H1 (cell line): ENCODE measurements at regions not wholly inside any gene's neighbourhood (a gene's known extent, or its start where the extent isn't known, plus 50 kb on each side); places are given as distances from the start of the nearest gene placed in this dataset.

Experiments
- ATF3 ChIP-seq: IDR thresholded peaks from 2 replicates; pipeline ENCODE4 v1.6.1; 2011; ENCODE audit warnings: low read depth, mild to moderate bottlenecking, low read length; ENCODE audit not compliant: insufficient read depth
- CREB1 ChIP-seq: IDR thresholded peaks from 2 replicates; pipeline ENCODE4 v1.6.1; 2012; ENCODE audit warnings: inconsistent platforms
- CTCF ChIP-seq, 3 experiments: IDR thresholded peaks; 1 replicate in 2 of 3; 2 replicates in 1 of 3; pipeline versions ENCODE4 v1.5.1 to v1.6.1; 2011; ENCODE audit warnings: low read length in 3 of 3, mild to moderate bottlenecking in 3 of 3, inconsistent platforms in 2 of 3, low read depth in 1 of 3, moderate library complexity in 1 of 3; ENCODE audit not compliant: insufficient read depth in 1 of 3; ENCODE audit errors: control extremely low read depth in 1 of 3
- EP300 ChIP-seq, 2 experiments: IDR thresholded peaks; 1 replicate in 1 of 2; 2 replicates in 1 of 2; pipeline ENCODE4 v1.6.1; 2011 to 2012; ENCODE audit warnings: low read depth in 2 of 2, low read length in 2 of 2, mild to moderate bottlenecking in 2 of 2, borderline replicate concordance in 1 of 2, inconsistent platforms in 1 of 2, moderate library complexity in 1 of 2
- KDM1A ChIP-seq: fragments of 200-600, 300-600 bp; sonication (generic); IDR thresholded peaks from 2 replicates; pipeline ENCODE4 v1.7.1; 2016; ENCODE audit warnings: mild to moderate bottlenecking, low read length, borderline replicate concordance
- POLR2A ChIP-seq, 2 experiments: IDR thresholded peaks; 1 replicate in 1 of 2; 2 replicates in 1 of 2; pipeline ENCODE4 v1.6.1; 2011; ENCODE audit warnings: low read depth in 2 of 2, low read length in 2 of 2, mild to moderate bottlenecking in 2 of 2; ENCODE audit errors: control extremely low read depth in 1 of 2
- POLR2AphosphoS5 ChIP-seq: IDR thresholded peaks from 2 replicates; pipeline ENCODE4 v1.6.1; 2011; ENCODE audit warnings: low read depth, low read length
- RAD21 ChIP-seq, 2 experiments: IDR thresholded peaks in 1 of 2; conservative IDR thresholded peaks in 1 of 2; 2 replicates each; pipeline ENCODE4 v1.6.1; 2011; ENCODE audit warnings: low read depth in 2 of 2, low read length in 2 of 2, improper control_type of control experiment in 1 of 2, inconsistent platforms in 1 of 2, mild to moderate bottlenecking in 1 of 2, moderate library complexity in 1 of 2
- RXRA ChIP-seq: IDR thresholded peaks from 2 replicates; pipeline ENCODE4 v1.6.1; 2011; ENCODE audit warnings: low read depth, mild to moderate bottlenecking, low read length, moderate library complexity; ENCODE audit not compliant: insufficient read depth
- SIX5 ChIP-seq: IDR thresholded peaks from 2 replicates; pipeline ENCODE4 v1.6.1; 2011; ENCODE audit warnings: mild to moderate bottlenecking, low read depth, low read length
- YY1 ChIP-seq: IDR thresholded peaks from 2 replicates; pipeline ENCODE4 v1.6.1; 2011; ENCODE audit warnings: low read depth, mild to moderate bottlenecking, low read length
- ZNF274 ChIP-seq: IDR thresholded peaks from 2 replicates; pipeline ENCODE4 v1.7.0; 2012; ENCODE audit warnings: low read length, borderline replicate concordance; ENCODE audit errors: extremely low read depth

GRCh38 chr7:25846722-25847121 lies 305.3 kb upstream of the NFE2L3 start:
- TF ChIP-seq ZNF274, result no peak
- TF ChIP-seq CREB1, result no peak
- no peak for TF ChIP-seq ATF3
- TF ChIP-seq CTCF (IDR thresholded peaks at IDR 0.05; ENCODE audit: control extremely low read depth in 1 of 3, insufficient read depth in 1 of 3, low read depth in 1 of 3, low read length in 3 of 3), result no peak
- no peak for TF ChIP-seq KDM1A
- no peak for TF ChIP-seq POLR2A (IDR thresholded peaks at IDR 0.05; ENCODE audit: control extremely low read depth in 1 of 2, low read depth in 2 of 2, low read length in 2 of 2)
- no peak for TF ChIP-seq POLR2AphosphoS5
- no peak for TF ChIP-seq SIX5
- no peak for TF ChIP-seq EP300 (IDR thresholded peaks at IDR 0.05; ENCODE audit: borderline replicate concordance in 1 of 2, low read depth in 2 of 2, low read length in 2 of 2)
- no peak for TF ChIP-seq RAD21 (IDR thresholded peaks at IDR 0.05 in 1 of 2, conservative IDR thresholded peaks at IDR 0.05 in 1 of 2; ENCODE audit: low read depth in 2 of 2, low read length in 2 of 2)
- TF ChIP-seq RXRA, result no peak
- no peak for TF ChIP-seq YY1
